HL-60 (cell line): ENCODE measurements at regions not wholly inside any gene's neighbourhood (a gene's known extent, or its start where the extent isn't known, plus 50 kb on each side); places are given as distances from the start of the nearest gene placed in this dataset.

ENCODE experiments used
- CTCF ChIP-seq: IDR thresholded peaks from one replicate; pipeline ENCODE4 v1.5.1; 2011; ENCODE audit warnings: low read length, control low read depth, inconsistent platforms; ENCODE audit not compliant: insufficient read depth
- POLR2AphosphoS5 ChIP-seq: IDR thresholded peaks from 2 replicates; pipeline ENCODE4 v1.6.1; 2012; ENCODE audit warnings: low read depth

- no peak for TF ChIP-seq CTCF
- no peak for TF ChIP-seq POLR2AphosphoS5
These were observed 214.6 kb upstream of the HTR2A start for GRCh38 chr13:47111499-47111898.
